ENCODE measurements at regions not wholly inside any gene's neighbourhood (a gene's known extent, or its start where the extent isn't known, plus 50 kb on each side); places are given as distances from the start of the nearest gene placed in this dataset.
"Not testable (repeated sequence)": the region's sequence is repeated elsewhere in the genome, so short reads cannot be mapped to it uniquely, and the experiment has no call there.

DNA sequence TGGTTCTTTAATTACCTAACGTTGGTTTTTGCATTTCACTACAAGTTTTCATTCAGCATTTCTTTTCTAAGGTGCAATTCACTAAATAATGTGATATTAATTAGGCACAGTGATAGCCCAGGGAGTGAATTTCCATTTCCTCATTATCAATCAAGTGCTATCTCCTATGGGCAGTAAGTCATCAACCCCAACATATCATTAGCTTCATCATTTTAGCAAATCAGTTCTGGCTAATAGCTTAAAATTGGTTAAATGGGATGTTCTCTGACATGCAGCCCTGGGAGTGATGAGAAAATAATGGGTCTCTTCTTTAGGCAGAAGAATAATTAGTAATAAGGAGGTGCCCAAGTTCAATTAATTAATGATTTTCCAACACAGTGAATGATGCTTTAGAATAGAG lies 280.9 kb upstream of the PLD5 start:
- TF ChIP-seq POLR2AphosphoS5 (IDR thresholded peaks at IDR 0.05; ENCODE audit: low read depth, low read length); TAF1 (IDR thresholded peaks at IDR 0.05; ENCODE audit: borderline replicate concordance, low read depth, low read length); POLR2A (IDR thresholded peaks at IDR 0.05; ENCODE audit: low read depth, low read length): not testable (repeated sequence)
